GM20000 (cell line): ENCODE measurements at regions not wholly inside any gene's neighbourhood (a gene's known extent, or its start where the extent isn't known, plus 50 kb on each side); places are given as distances from the start of the nearest gene placed in this dataset.

Experiments used
- DNase-seq: peaks from one replicate; pipeline ENCODE4 v3.0.0; 2012; ENCODE audit warnings: low spot score
- CTCF ChIP-seq: IDR thresholded peaks from 2 replicates; pipeline ENCODE4 v1.5.1; 2012; ENCODE audit warnings: mild to moderate bottlenecking, control low read depth; ENCODE audit errors: extremely low read depth, missing control alignments

DNA sequence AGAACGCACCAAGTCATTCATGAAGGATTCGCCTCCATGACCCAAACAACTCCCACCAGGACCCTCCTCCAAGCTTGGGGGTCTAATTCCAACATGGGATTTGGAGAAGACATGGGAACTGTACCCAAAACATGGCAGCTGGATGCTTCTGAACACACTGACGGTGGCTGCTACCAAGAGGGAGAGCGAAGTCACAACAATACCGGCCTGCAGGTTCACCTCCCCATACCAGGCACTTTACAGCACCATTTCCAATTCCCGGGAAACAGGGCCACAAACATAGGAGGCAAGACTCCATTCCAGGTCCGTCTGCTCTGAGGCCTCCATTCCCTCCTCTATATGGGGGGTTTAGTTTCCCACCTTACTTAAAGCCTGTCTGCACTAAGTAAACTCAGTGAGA, 75.8 kb downstream of the LINC01488 start:
- no peak for DNase-seq
- no peak for TF ChIP-seq CTCF

DNA sequence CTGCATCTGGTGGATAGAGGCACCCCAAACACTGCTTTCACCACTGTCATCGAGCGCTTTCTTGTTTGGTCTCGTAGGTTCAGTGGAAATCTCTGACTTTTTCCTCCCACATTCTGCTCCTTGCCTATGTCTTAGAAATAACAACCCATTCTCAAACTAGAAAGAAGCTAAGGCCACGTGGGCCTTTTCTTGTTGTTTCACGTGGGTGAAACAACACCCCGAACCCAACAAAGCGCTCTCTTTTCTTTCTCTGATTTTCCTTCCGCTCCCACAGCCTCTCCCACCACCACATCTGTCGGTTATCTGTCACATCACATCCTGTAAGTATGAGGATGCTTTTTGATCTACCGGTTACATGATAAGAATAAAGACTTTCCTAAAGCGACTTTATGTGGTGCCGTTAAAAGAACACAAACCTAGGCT, 77.1 kb downstream of the LINC01488 start:
- no peak for DNase-seq
- no peak for TF ChIP-seq CTCF

- no peak for DNase-seq
- TF ChIP-seq CTCF = no peak
These were observed 77.7 kb downstream of the LINC01488 start for GRCh38 chr11:69559181-69559580.

- no peak for TF ChIP-seq CTCF
- DNase-seq = no peak
These were observed 78.8 kb downstream of the LINC01488 start for GRCh38 chr11:69560141-69560790.

DNA sequence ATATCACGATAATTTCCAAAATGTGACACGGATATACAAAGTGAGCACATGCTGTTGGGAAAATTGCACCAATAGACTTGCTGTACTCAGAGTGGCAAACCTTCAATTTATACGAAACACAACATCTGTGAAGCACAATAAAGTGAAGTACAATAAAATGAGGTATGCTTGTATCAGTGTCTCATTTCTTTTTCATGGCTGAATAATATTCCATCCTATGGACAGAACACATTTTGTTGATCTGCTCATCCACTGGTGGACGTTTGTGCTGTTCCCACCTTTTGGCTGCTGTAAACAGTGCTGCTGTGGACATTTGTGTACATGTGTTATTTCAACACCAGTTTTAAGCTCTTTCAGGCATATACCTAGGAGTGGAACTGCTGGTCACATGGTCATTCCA, 78.7 kb upstream of the CCND1 start:
- no peak for DNase-seq
- TF ChIP-seq CTCF = no peak

- TF ChIP-seq CTCF = no peak
- no peak for DNase-seq
These were observed 78.1 kb upstream of the CCND1 start for GRCh38 chr11:69562816-69563215.

DNA sequence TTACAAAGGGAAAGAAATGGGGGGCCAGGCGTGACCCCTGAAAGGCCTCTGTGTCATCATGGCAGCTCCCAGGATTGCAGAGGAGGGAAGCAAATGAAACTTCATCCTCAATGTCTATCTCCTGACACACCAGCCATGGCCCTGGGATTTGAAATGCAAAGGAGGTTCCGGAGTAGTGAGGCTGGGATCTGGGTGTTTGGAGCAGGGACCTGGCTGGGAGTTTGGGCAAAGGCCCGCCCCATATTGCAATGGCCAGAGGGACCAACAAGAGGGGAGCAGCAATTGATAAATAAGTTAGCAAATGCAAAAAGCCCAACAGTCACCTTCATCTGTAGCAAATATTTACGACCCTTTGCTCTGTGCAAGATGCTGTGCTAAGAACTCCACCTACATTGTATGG, 77.7 kb upstream of the CCND1 start:
- no peak for TF ChIP-seq CTCF
- DNase-seq = no peak
